Lower leg skin (tissue), 4 donors: ENCODE measurements at regions not wholly inside any gene's neighbourhood (a gene's known extent, or its start where the extent isn't known, plus 50 kb on each side); places are given as distances from the start of the nearest gene placed in this dataset.

ENCODE experiments used
- DNase-seq, 2 donors: peaks; one replicate each; pipeline ENCODE4 v3.0.0-alpha.2; 2019; ENCODE audit warnings: low spot score in 2 of 2
- H3K4me3 ChIP-seq: fragments of 200-600 bp; sonication (generic); 2 replicates; pipeline ENCODE4 v1.5.1; 2017; ENCODE audit warnings: mild to moderate bottlenecking, low read depth; ENCODE audit not compliant: poor library complexity, severe bottlenecking
- CTCF ChIP-seq, 3 donors: fragments of 450-650 bp; IDR thresholded peaks; one replicate each; pipeline ENCODE4 v1.5.1; 2016; ENCODE audit warnings: antibody characterized with exemption in 3 of 3, mild to moderate bottlenecking in 3 of 3, moderate library complexity in 2 of 3
- POLR2A ChIP-seq, 2 donors: fragments of 450-650 bp; IDR thresholded peaks; one replicate each; pipeline ENCODE4 v1.6.1; 2016 to 2017; ENCODE audit warnings: antibody characterized with exemption in 2 of 2, mild to moderate bottlenecking in 1 of 2, moderate library complexity in 1 of 2
- WGBS, 2 donors: methylation state at CpG; one replicate each; pipeline ENCODE4 v1.1.5; 2018; 5-methylcytosine and 5-hydroxymethylcytosine counted together
- intact Hi-C: fragments of 100-400 bp; cut with DNase I; formaldehyde crosslinking; loops from one replicate; pipeline ENCODE4 v1.15.0; 2023; ENCODE audit warnings: low total_unique reads

DNA sequence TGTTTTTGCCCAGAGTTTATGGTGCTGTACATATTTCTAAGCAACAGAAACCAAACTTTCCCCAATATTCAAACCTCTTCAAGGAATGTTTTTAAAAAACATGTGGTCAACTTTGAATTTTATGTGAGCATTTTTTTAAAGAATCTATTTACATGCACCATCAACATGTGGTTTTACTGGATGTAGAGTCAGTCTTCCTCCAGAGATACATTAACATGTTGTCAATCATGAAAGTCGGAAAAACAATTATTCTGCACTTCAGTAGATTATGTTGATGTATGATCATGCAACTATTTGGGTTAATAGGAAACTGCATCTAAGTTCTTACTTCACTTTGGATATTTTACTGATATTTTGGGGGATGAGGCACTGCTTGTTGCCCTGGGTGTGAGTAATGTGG lies 208.6 kb downstream of the FOXL1 start:
- no peak for DNase-seq
- TF ChIP-seq POLR2A (IDR thresholded peaks at IDR 0.05) (no peak), CTCF (IDR thresholded peaks at IDR 0.05) (no peak)
- intact Hi-C loops: no loop called here
- H3K4me3 ChIP-seq: no peak overlapping the region
- WGBS, 2 donors: 84 to 92% methylated on average over 1 of the region's 1 CpG

DNA sequence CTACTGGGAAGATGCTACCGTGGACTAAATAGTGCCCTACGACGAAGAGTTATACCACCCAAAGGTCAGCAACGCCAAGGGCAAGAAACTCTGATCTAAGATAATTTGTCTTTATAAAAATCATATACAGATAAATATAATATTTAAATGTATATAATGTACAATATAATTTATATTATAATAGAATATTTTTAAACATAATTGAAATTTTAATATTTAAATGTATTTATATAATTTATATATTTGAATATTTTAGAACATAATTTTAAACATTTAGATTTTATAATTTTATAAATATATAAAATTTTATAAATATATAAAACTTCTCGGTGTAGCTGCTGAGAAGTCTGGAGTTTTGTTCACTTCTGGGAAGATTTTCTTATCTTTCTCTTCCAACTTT lies 209.2 kb downstream of the FOXL1 start:
- intact Hi-C loops: no loop called here
- WGBS, 2 donors: 86% methylated on average over 5 of the region's 5 CpGs
- TF ChIP-seq CTCF (IDR thresholded peaks at IDR 0.05): no peak
- TF ChIP-seq POLR2A (IDR thresholded peaks at IDR 0.05): no peak
- no peak for DNase-seq
- H3K4me3 ChIP-seq: no peak overlapping the region

DNA sequence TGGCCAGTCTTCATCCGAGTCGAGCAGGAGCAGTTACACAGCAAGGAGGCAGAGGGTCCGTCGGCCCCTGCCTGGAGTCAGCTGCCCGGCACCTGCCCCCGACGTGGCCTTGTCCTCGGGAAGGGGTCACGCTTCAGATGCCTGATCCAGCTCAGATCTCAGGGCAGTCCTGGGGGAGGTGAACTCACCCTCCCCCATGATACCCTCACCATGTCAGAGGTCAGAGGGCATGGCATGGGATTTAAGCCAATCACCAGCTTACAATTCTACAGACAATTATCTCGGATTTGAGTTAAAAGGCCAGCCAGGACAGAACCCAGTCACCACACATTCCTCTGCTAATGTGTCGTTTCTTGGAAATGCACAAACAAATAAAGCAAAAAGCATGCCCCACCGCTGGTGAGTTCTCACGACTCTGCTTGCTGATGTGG lies 211.3 kb downstream of the FOXL1 start:
- TF ChIP-seq POLR2A (IDR thresholded peaks at IDR 0.05) (no peak), CTCF (IDR thresholded peaks at IDR 0.05) (no peak)
- no peak overlapping the region for H3K4me3 ChIP-seq
- 58% methylated on average over 12 to 13 of the region's 13 CpGs for WGBS, 2 donors
- intact Hi-C loops: no loop called here
- no peak for DNase-seq

GRCh38 chr16:86791287-86792035 lies 213.1 kb downstream of the FOXL1 start:
- DNase-seq: no peak
- no peak for TF ChIP-seq CTCF (IDR thresholded peaks at IDR 0.05)
- no peak for TF ChIP-seq POLR2A (IDR thresholded peaks at IDR 0.05)
- intact Hi-C loops: no loop called here
- 61 to 65% methylated on average over 20 of the region's 20 CpGs for WGBS, 2 donors
- no peak overlapping the region for H3K4me3 ChIP-seq

- intact Hi-C loops: no loop called here
- 84 to 88% methylated on average over 15 of the region's 15 CpGs for WGBS, 2 donors
Observed at GRCh38 chr16:86794216-86794864, 216.0 kb downstream of the FOXL1 start.

More at GRCh38 chr16:86794216-86794864, 216.0 kb downstream of the FOXL1 start:
- H3K4me3 ChIP-seq: no peak overlapping the region
- no peak for DNase-seq
- TF ChIP-seq POLR2A (IDR thresholded peaks at IDR 0.05) (no peak), CTCF (IDR thresholded peaks at IDR 0.05) (no peak)
